Coronary artery (tissue), 2 donors: ENCODE measurements at regions not wholly inside any gene's neighbourhood (a gene's known extent, or its start where the extent isn't known, plus 50 kb on each side); places are given as distances from the start of the nearest gene placed in this dataset.

Source experiments
- DNase-seq: peaks from one replicate; pipeline ENCODE4 v3.0.0-alpha.2; 2017; ENCODE audit warnings: low spot score
- H3K27ac ChIP-seq, 2 donors: fragments of 200-600 bp; sonication (generic); one replicate each; pipeline ENCODE4 v1.5.1; 2016 to 2019
- H3K4me3 ChIP-seq: fragments of 200-600 bp; sonication (generic); 2 replicates; pipeline ENCODE4 v1.5.1; 2016; ENCODE audit warnings: mild to moderate bottlenecking, moderate library complexity
- CTCF ChIP-seq: fragments of 200-600 bp; sonication (generic); IDR thresholded peaks from one replicate; pipeline ENCODE4 v1.5.1; 2019; ENCODE audit warnings: antibody characterized with exemption

GRCh38 chr6:156612361-156612760, 164.8 kb upstream of the ARID1B start:
- TF ChIP-seq CTCF, result no peak
- DNase-seq, result no peak
- no peak overlapping the region for H3K27ac ChIP-seq
- H3K4me3 ChIP-seq, result no peak overlapping the region

GRCh38 chr6:156602066-156602385, 175.2 kb upstream of the ARID1B start:
- DNase-seq, result no peak
- H3K27ac ChIP-seq, result no peak overlapping the region
- no peak overlapping the region for H3K4me3 ChIP-seq
- TF ChIP-seq CTCF, result no peak

- no peak overlapping the region for H3K4me3 ChIP-seq
- DNase-seq, result no peak
- H3K27ac ChIP-seq, result peak overlapping the region in 1 of 2 donors; percentile 73
- no peak for TF ChIP-seq CTCF
These were observed 175.8 kb upstream of the ARID1B start for GRCh38 chr6:156601152-156602065.

- H3K27ac ChIP-seq, result peak overlapping the region; percentile 3 to 73
- H3K4me3 ChIP-seq, result no peak overlapping the region
- DNase-seq, result no peak
- TF ChIP-seq CTCF, result no peak
These were observed 176.5 kb upstream of the ARID1B start for GRCh38 chr6:156600678-156601077.

GRCh38 chr6:156599978-156600590, 177.1 kb upstream of the ARID1B start:
- no peak for DNase-seq
- H3K4me3 ChIP-seq, result no peak overlapping the region
- no peak for TF ChIP-seq CTCF
- peak overlapping the region in 1 of 2 donors; percentile 73 for H3K27ac ChIP-seq

GRCh38 chr6:156599366-156599765, 177.8 kb upstream of the ARID1B start:
- DNase-seq, result no peak
- Histone ChIP-seq H3K27ac (peak overlapping the region in 1 of 2 donors; percentile 45), H3K4me3 (no peak overlapping the region)
- TF ChIP-seq CTCF, result no peak

GRCh38 chr6:156598855-156599180, 178.4 kb upstream of the ARID1B start:
- H3K27ac ChIP-seq, result no peak overlapping the region
- H3K4me3 ChIP-seq, result no peak overlapping the region
- no peak for TF ChIP-seq CTCF
- DNase-seq, result no peak
